Neural crest cell (in vitro differentiated cells): ENCODE measurements at regions not wholly inside any gene's neighbourhood (a gene's known extent, or its start where the extent isn't known, plus 50 kb on each side); places are given as distances from the start of the nearest gene placed in this dataset.

Experiments used
- DNase-seq: peaks from one replicate; pipeline ENCODE4 v3.0.0; 2021; ENCODE audit warnings: low read depth, mixed read lengths, low spot score
- H3K27ac Mint-ChIP-seq: one replicate; pipeline ENCODE4 v1.8.0; 2021; ENCODE audit warnings: mild to moderate bottlenecking, mixed read lengths; ENCODE audit not compliant: unreplicated experiment
- H3K27me3 Mint-ChIP-seq: 2 replicates; pipeline ENCODE4 v1.8.0; 2021; ENCODE audit warnings: low read depth, mild to moderate bottlenecking, mixed read lengths
- H3K36me3 Mint-ChIP-seq: 2 replicates; pipeline ENCODE4 v1.8.0; 2021; ENCODE audit warnings: low read depth, mild to moderate bottlenecking, mixed read lengths
- H3K4me1 Mint-ChIP-seq: 2 replicates; pipeline ENCODE4 v1.8.0; 2021; ENCODE audit warnings: mixed read lengths
- H3K4me3 Mint-ChIP-seq: one replicate; pipeline ENCODE4 v1.8.0; 2021; ENCODE audit warnings: mild to moderate bottlenecking, mixed read lengths
- H3K9me3 Mint-ChIP-seq: 2 replicates; pipeline ENCODE4 v1.8.0; 2021; ENCODE audit warnings: mixed read lengths
- CTCF ChIP-seq: fragments of 200-600 bp; sonication (generic); conservative IDR thresholded peaks from 2 replicates; pipeline ENCODE4 v1.5.0; 2021; ENCODE audit warnings: antibody characterized with exemption, mild to moderate bottlenecking

- Mint-ChIP-seq H3K36me3 (no peaks in the 10 kb centered on the region), H3K4me1 (no peaks in the 10 kb centered on the region), H3K4me3 (no peak overlapping the region), H3K27me3 (no peaks in the 10 kb centered on the region), H3K27ac (no peak overlapping the region), H3K9me3 (no peaks in the 10 kb centered on the region)
- no peak for DNase-seq
- TF ChIP-seq CTCF: no peak
Measured at GRCh38 chr2:139271149-139271548, 491.0 kb upstream of the NXPH2 start.

GRCh38 chr2:139260052-139260430, 479.9 kb upstream of the NXPH2 start:
- Mint-ChIP-seq H3K9me3 (no peaks in the 10 kb centered on the region), H3K4me3 (no peak overlapping the region), H3K4me1 (no peaks in the 10 kb centered on the region), H3K27me3 (no peaks in the 10 kb centered on the region), H3K27ac (no peak overlapping the region), H3K36me3 (no peaks in the 10 kb centered on the region)
- TF ChIP-seq CTCF: no peak
- no peak for DNase-seq

- H3K4me3 Mint-ChIP-seq: no peak overlapping the region
- no peaks in the 10 kb centered on the region for H3K9me3 Mint-ChIP-seq
- TF ChIP-seq CTCF: no peak
- no peaks in the 10 kb centered on the region for H3K27me3 Mint-ChIP-seq
- H3K36me3 Mint-ChIP-seq: no peaks in the 10 kb centered on the region
- DNase-seq: no peak
- H3K4me1 Mint-ChIP-seq: no peaks in the 10 kb centered on the region
- H3K27ac Mint-ChIP-seq: no peak overlapping the region
Measured at GRCh38 chr2:139259422-139260051, 479.3 kb upstream of the NXPH2 start.

GRCh38 chr2:139241286-139241685, 461.1 kb upstream of the NXPH2 start:
- Mint-ChIP-seq H3K27me3 (no peaks in the 10 kb centered on the region), H3K4me3 (no peak overlapping the region), H3K27ac (no peak overlapping the region), H3K9me3 (peaks cover 3% of the 10 kb centered on the region), H3K36me3 (no peaks in the 10 kb centered on the region), H3K4me1 (no peaks in the 10 kb centered on the region)
- no peak for TF ChIP-seq CTCF
- no peak for DNase-seq

- H3K27me3 Mint-ChIP-seq: no peaks in the 10 kb centered on the region
- no peak overlapping the region for H3K27ac Mint-ChIP-seq
- H3K36me3 Mint-ChIP-seq: no peaks in the 10 kb centered on the region
- no peak overlapping the region for H3K4me3 Mint-ChIP-seq
- TF ChIP-seq CTCF: no peak
- DNase-seq: no peak
- no peaks in the 10 kb centered on the region for H3K9me3 Mint-ChIP-seq
- no peaks in the 10 kb centered on the region for H3K4me1 Mint-ChIP-seq
Measured at GRCh38 chr2:139237023-139237422, 456.8 kb upstream of the NXPH2 start.
